ENCODE measurements at regions not wholly inside any gene's neighbourhood (a gene's known extent, or its start where the extent isn't known, plus 50 kb on each side); places are given as distances from the start of the nearest gene placed in this dataset.

DNA sequence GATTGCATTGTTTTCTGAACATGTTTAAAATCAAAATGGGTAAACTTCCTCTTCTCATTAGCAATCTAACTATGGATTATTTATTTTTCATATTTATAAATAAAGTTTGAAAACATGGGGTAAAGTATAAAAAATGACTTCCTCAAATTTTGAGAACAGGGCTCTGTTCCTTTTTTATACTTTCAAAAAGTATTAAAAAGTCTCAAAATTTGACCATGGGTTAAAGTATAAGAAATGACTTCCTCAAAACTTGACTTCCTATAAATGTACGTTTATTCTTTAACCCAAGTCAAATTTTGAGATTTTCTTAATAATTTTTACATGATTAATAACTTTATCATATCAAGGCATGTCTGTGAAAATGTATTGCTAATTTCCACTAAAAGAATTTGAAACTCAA is 512.4 kb downstream of the GALR1 start:
- POLR2A ChIA-PET: no interaction called here
- no peaks in the 10 kb centered on the region for H3K4me1 ChIP-seq (ENCODE audit: insufficient read depth, low read length)
- TF ChIP-seq SALL2 (CRISPR knock-in tag; IDR thresholded peaks at IDR 0.05): no peak
- TF ChIP-seq NKX3-1 (CRISPR knock-in tag; IDR thresholded peaks at IDR 0.05): no peak
- no peak for TF ChIP-seq ATRX (CRISPR knock-in tag; IDR thresholded peaks at IDR 0.05; ENCODE audit: borderline replicate concordance)
- H3K9me3 ChIP-seq (ENCODE audit: low read length): no peaks in the 10 kb centered on the region
- FAIRE-seq: no peak
- ATAC-seq: no peak
- H3K4me2 ChIP-seq (ENCODE audit: low read depth, low read length): no peak overlapping the region
- no peak overlapping the region for H2AFZ ChIP-seq (ENCODE audit: low read length)
- CTCF ChIA-PET (ENCODE audit: low intra/inter-chr PET ratio, low total read pairs): no interaction called here
- H3K4me3 ChIP-seq (replicated peaks in 1 of 3; ENCODE audit: insufficient read depth in 1 of 3, low read depth in 2 of 3, low read length in 3 of 3): no peak overlapping the region
- H3K79me2 ChIP-seq (ENCODE audit: insufficient read depth, low read length): no peaks in the 10 kb centered on the region
- DNase-seq (ENCODE audit: low spot score): no peak
- BruUV-seq (replicated peaks): no TSS peak
- H4K20me1 ChIP-seq (ENCODE audit: insufficient read depth, low read length): no peaks in the 10 kb centered on the region
- in situ Hi-C loops (cut with HindIII; ENCODE audit: extremely low pct_ligation_motif_present, low pct_unique_long_range_greater_than_20kb) (loop anchor here (10.0 kb wide), 1 partner anchor 1223 kb away; no protein-coding TSS in a partner anchor), intact Hi-C loops (cut with micrococcal nuclease; ENCODE audit: unreplicated experiment) (no loop called here)
- no peaks in the 10 kb centered on the region for H3K36me3 ChIP-seq (replicated peaks in 1 of 2; ENCODE audit: control insufficient read depth in 1 of 2, insufficient read depth in 2 of 2, low read length in 2 of 2)
- no peak overlapping the region for H3K27ac ChIP-seq (ENCODE audit: extremely low read length, insufficient read depth, low read length)
- peaks cover 0 to 5% of the 10 kb centered on the region in 2 experiments; a peak in 1 of 5 replicates for H3K27me3 ChIP-seq (ENCODE audit: control insufficient read depth in 1 of 2, insufficient read depth in 2 of 2, low read length in 2 of 2)
- WGBS (ENCODE audit: low lambda C conversion rate): 2% methylated on average over 1 of the region's 1 CpG
- no peak overlapping the region for H3K9ac ChIP-seq (ENCODE audit: insufficient read depth, low read depth, low read length)

DNA sequence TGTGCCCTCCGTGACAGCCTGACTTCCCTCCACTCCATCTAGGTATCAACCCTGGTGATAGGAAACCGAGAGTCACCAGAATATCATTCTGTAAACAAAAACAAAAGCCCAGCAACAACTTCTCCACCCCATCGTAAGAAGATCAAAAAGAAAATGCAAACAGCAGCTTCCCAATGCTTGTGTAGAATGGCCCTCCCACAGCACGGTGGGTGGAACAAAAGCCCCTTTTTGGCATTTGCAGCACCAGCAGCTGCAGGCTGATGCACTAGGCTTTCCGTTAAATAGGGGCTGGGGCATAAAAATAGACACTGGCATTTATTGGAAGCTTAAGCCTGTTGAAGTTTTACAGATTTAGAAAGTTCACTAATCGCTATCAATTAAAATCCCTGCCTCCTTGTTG is 513.0 kb downstream of the GALR1 start:
- no peak for ATAC-seq
- Histone ChIP-seq H2AFZ (ENCODE audit: low read length) (no peak overlapping the region), H3K9me3 (ENCODE audit: low read length) (no peaks in the 10 kb centered on the region), H3K27me3 (ENCODE audit: control insufficient read depth in 1 of 2, insufficient read depth in 2 of 2, low read length in 2 of 2) (peaks cover 0 to 5% of the 10 kb centered on the region in 2 experiments; a peak in 1 of 5 replicates), H3K4me1 (ENCODE audit: insufficient read depth, low read length) (no peaks in the 10 kb centered on the region), H3K27ac (ENCODE audit: extremely low read length, insufficient read depth, low read length) (no peak overlapping the region), H3K9ac (ENCODE audit: insufficient read depth, low read depth, low read length) (no peak overlapping the region), H4K20me1 (ENCODE audit: insufficient read depth, low read length) (no peaks in the 10 kb centered on the region), H3K36me3 (replicated peaks in 1 of 2; ENCODE audit: control insufficient read depth in 1 of 2, insufficient read depth in 2 of 2, low read length in 2 of 2) (no peaks in the 10 kb centered on the region), H3K4me2 (ENCODE audit: low read depth, low read length) (no peak overlapping the region), H3K4me3 (replicated peaks in 1 of 3; ENCODE audit: insufficient read depth in 1 of 3, low read depth in 2 of 3, low read length in 3 of 3) (no peak overlapping the region), H3K79me2 (ENCODE audit: insufficient read depth, low read length) (no peaks in the 10 kb centered on the region)
- ChIA-PET CTCF (ENCODE audit: low intra/inter-chr PET ratio, low total read pairs) (no interaction called here), POLR2A (no interaction called here)
- in situ Hi-C loops (cut with HindIII; ENCODE audit: extremely low pct_ligation_motif_present, low pct_unique_long_range_greater_than_20kb) (loop anchor here (10.0 kb wide), 1 partner anchor 1222 kb away; no protein-coding TSS in a partner anchor), intact Hi-C loops (cut with micrococcal nuclease; ENCODE audit: unreplicated experiment) (no loop called here)
- FAIRE-seq: no peak
- DNase-seq (ENCODE audit: low spot score): no peak
- 6% methylated on average over 6 of the region's 6 CpGs for WGBS (ENCODE audit: low lambda C conversion rate)
- BruUV-seq (replicated peaks): no TSS peak
- TF ChIP-seq KDM5B (CRISPR knock-in tag; IDR thresholded peaks at IDR 0.05; ENCODE audit: borderline replicate concordance): no peak
- no peak for TF ChIP-seq GPN1 (CRISPR knock-in tag; IDR thresholded peaks at IDR 0.05; ENCODE audit: borderline replicate concordance)
- TF ChIP-seq HOXA3 (CRISPR knock-in tag; IDR thresholded peaks at IDR 0.05): no peak
- TF ChIP-seq JUN (CRISPR knock-in tag; IDR thresholded peaks at IDR 0.05): no peak
- no peak for TF ChIP-seq ZNF567 (CRISPR knock-in tag; IDR thresholded peaks at IDR 0.05; ENCODE audit: borderline replicate concordance)
- TF ChIP-seq, protein P1, sequence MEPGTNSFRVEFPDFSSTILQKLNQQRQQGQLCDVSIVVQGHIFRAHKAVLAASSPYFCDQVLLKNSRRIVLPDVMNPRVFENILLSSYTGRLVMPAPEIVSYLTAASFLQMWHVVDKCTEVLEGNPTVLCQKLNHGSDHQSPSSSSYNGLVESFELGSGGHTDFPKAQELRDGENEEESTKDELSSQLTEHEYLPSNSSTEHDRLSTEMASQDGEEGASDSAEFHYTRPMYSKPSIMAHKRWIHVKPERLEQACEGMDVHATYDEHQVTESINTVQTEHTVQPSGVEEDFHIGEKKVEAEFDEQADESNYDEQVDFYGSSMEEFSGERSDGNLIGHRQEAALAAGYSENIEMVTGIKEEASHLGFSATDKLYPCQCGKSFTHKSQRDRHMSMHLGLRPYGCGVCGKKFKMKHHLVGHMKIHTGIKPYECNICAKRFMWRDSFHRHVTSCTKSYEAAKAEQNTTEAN (CRISPR knock-in tag; conservative IDR thresholded peaks at IDR 0.05): no peak
- TF ChIP-seq SRSF1 (optimal IDR thresholded peaks at IDR 0.05; ENCODE audit: low read depth, low read length): no peak
- TF ChIP-seq AKAP8 (CRISPR knock-in tag; IDR thresholded peaks at IDR 0.05): no peak
- TF ChIP-seq ZNF501 (CRISPR knock-in tag; IDR thresholded peaks at IDR 0.05): no peak
- TF ChIP-seq, protein P2, sequence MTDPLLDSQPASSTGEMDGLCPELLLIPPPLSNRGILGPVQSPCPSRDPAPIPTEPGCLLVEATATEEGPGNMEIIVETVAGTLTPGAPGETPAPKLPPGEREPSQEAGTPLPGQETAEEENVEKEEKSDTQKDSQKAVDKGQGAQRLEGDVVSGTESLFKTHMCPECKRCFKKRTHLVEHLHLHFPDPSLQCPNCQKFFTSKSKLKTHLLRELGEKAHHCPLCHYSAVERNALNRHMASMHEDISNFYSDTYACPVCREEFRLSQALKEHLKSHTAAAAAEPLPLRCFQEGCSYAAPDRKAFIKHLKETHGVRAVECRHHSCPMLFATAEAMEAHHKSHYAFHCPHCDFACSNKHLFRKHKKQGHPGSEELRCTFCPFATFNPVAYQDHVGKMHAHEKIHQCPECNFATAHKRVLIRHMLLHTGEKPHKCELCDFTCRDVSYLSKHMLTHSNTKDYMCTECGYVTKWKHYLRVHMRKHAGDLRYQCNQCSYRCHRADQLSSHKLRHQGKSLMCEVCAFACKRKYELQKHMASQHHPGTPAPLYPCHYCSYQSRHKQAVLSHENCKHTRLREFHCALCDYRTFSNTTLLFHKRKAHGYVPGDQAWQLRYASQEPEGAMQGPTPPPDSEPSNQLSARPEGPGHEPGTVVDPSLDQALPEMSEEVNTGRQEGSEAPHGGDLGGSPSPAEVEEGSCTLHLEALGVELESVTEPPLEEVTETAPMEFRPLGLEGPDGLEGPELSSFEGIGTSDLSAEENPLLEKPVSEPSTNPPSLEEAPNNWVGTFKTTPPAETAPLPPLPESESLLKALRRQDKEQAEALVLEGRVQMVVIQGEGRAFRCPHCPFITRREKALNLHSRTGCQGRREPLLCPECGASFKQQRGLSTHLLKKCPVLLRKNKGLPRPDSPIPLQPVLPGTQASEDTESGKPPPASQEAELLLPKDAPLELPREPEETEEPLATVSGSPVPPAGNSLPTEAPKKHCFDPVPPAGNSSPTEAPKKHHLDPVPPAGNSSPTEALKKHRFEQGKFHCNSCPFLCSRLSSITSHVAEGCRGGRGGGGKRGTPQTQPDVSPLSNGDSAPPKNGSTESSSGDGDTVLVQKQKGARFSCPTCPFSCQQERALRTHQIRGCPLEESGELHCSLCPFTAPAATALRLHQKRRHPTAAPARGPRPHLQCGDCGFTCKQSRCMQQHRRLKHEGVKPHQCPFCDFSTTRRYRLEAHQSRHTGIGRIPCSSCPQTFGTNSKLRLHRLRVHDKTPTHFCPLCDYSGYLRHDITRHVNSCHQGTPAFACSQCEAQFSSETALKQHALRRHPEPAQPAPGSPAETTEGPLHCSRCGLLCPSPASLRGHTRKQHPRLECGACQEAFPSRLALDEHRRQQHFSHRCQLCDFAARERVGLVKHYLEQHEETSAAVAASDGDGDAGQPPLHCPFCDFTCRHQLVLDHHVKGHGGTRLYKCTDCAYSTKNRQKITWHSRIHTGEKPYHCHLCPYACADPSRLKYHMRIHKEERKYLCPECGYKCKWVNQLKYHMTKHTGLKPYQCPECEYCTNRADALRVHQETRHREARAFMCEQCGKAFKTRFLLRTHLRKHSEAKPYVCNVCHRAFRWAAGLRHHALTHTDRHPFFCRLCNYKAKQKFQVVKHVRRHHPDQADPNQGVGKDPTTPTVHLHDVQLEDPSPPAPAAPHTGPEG (CRISPR knock-in tag; IDR thresholded peaks at IDR 0.05): no peak
- no peak for TF ChIP-seq SMARCE1 (IDR thresholded peaks at IDR 0.05; ENCODE audit: borderline replicate concordance)

Data from HepG2 (cell line).